SK-N-SH treated with all-trans-retinoic acid at 6 μM for 48 hours (cell line): ENCODE measurements at regions not wholly inside any gene's neighbourhood (a gene's known extent, or its start where the extent isn't known, plus 50 kb on each side); places are given as distances from the start of the nearest gene placed in this dataset.

Experiments used
- ATAC-seq: fragments of 200-7000 bp; cut with Tn5 transposase; 3 replicates; pipeline ENCODE4 v1.9.1; 2020; ENCODE audit warnings: mild to moderate bottlenecking, moderate library complexity
- ARNTL ChIP-seq: fragments of 450-650 bp; formaldehyde crosslinking; IDR thresholded peaks from 2 replicates; pipeline ENCODE4 v1.5.0; 2020; ENCODE audit warnings: low read depth, mild to moderate bottlenecking, moderate library complexity, borderline replicate concordance
- BACH2 ChIP-seq: fragments of 250-450 bp; sonication (Bioruptor Pico); IDR thresholded peaks from 2 replicates; pipeline ENCODE4 v1.9.0; 2021; ENCODE audit warnings: mild to moderate bottlenecking, borderline replicate concordance
- CSDC2 ChIP-seq: fragments of 250-450 bp; sonication (Bioruptor Pico); IDR thresholded peaks from 2 replicates; pipeline ENCODE4 v1.5.0; 2020; ENCODE audit warnings: mild to moderate bottlenecking, moderate library complexity
- ESRRG ChIP-seq: fragments of 250-450 bp; sonication (Bioruptor Pico); IDR thresholded peaks from 2 replicates; pipeline ENCODE4 v1.6.1; 2021; ENCODE audit warnings: mild to moderate bottlenecking
- GLIS3 ChIP-seq: fragments of 250-450 bp; sonication (Bioruptor Pico); IDR thresholded peaks from 2 replicates; pipeline ENCODE4 v1.5.0; 2020; ENCODE audit warnings: mild to moderate bottlenecking, moderate library complexity
- ISL1 ChIP-seq: fragments of 250-450 bp; sonication (Bioruptor Pico); IDR thresholded peaks from 2 replicates; pipeline ENCODE4 v2.1.2; 2022; ENCODE audit warnings: mild to moderate bottlenecking, moderate library complexity
- OSR1 ChIP-seq: fragments of 250-450 bp; sonication (Bioruptor Pico); IDR thresholded peaks from 2 replicates; pipeline ENCODE4 v1.8.0; 2022; ENCODE audit warnings: moderate library complexity, mild to moderate bottlenecking, inconsistent platforms
- PPARA ChIP-seq: fragments of 250-450 bp; sonication (Bioruptor Pico); IDR thresholded peaks from 2 replicates; pipeline ENCODE4 v1.5.0; 2020; ENCODE audit warnings: mild to moderate bottlenecking, borderline replicate concordance
- RARB ChIP-seq: fragments of 250-450 bp; sonication (Bioruptor Pico); IDR thresholded peaks from 2 replicates; pipeline ENCODE4 v1.8.0; 2021; ENCODE audit warnings: mild to moderate bottlenecking, moderate library complexity
- SNAI2 ChIP-seq: fragments of 250-450 bp; sonication (Bioruptor Pico); IDR thresholded peaks from 2 replicates; pipeline ENCODE4 v1.5.0; 2020; ENCODE audit warnings: mild to moderate bottlenecking, moderate library complexity
- TCF4 ChIP-seq: fragments of 250-450 bp; sonication (Bioruptor Pico); IDR thresholded peaks from 2 replicates; pipeline ENCODE4 v1.8.0; 2021; ENCODE audit warnings: mild to moderate bottlenecking, moderate library complexity, borderline replicate concordance
- TOX ChIP-seq: fragments of 250-450 bp; sonication (Bioruptor Pico); IDR thresholded peaks from 2 replicates; pipeline ENCODE4 v1.8.0; 2021; ENCODE audit warnings: mild to moderate bottlenecking, moderate library complexity, borderline replicate concordance
- ZC3H10 ChIP-seq: fragments of 250-450 bp; sonication (Bioruptor Pico); IDR thresholded peaks from 2 replicates; pipeline ENCODE4 v1.5.1; 2021; ENCODE audit warnings: mild to moderate bottlenecking, moderate library complexity
- ZFP3 ChIP-seq: fragments of 250-450 bp; sonication (Bioruptor Pico); IDR thresholded peaks from 2 replicates; pipeline ENCODE4 v1.5.0; 2020; ENCODE audit warnings: mild to moderate bottlenecking, moderate library complexity
- ZFP30 ChIP-seq: fragments of 450-650 bp; formaldehyde crosslinking; IDR thresholded peaks from 2 replicates; pipeline ENCODE4 v1.5.0; 2022; ENCODE audit warnings: mild to moderate bottlenecking, moderate library complexity
- ZNF70 ChIP-seq: fragments of 450-650 bp; formaldehyde crosslinking; IDR thresholded peaks from 2 replicates; pipeline ENCODE4 v1.5.0; 2020; ENCODE audit warnings: mild to moderate bottlenecking, moderate library complexity
- ZNF8 ChIP-seq: fragments of 450-650 bp; formaldehyde crosslinking; IDR thresholded peaks from 2 replicates; pipeline ENCODE4 v1.5.0; 2020; ENCODE audit warnings: mild to moderate bottlenecking, moderate library complexity
- TF ChIP-seq, protein P1 (sequence below): fragments of 250-450 bp; sonication (Bioruptor Pico); IDR thresholded peaks from 2 replicates; pipeline ENCODE4 v1.5.1; 2020; ENCODE audit warnings: low read depth, mild to moderate bottlenecking, moderate library complexity
- TF ChIP-seq, protein P2 (sequence below): fragments of 250-450 bp; sonication (Bioruptor Pico); IDR thresholded peaks from 2 replicates; pipeline ENCODE4 v1.5.0; 2020; ENCODE audit warnings: mild to moderate bottlenecking, moderate library complexity
- TF ChIP-seq, protein P3 (sequence below): fragments of 250-450 bp; sonication (Bioruptor Pico); IDR thresholded peaks from 2 replicates; pipeline ENCODE4 v1.8.0; 2021; ENCODE audit warnings: low read depth, mild to moderate bottlenecking, moderate library complexity, borderline replicate concordance
- TF ChIP-seq, protein P4 (sequence below): fragments of 250-450 bp; sonication (Bioruptor Pico); IDR thresholded peaks from 2 replicates; pipeline ENCODE4 v1.5.1; 2021; ENCODE audit warnings: mild to moderate bottlenecking, moderate library complexity

DNA sequence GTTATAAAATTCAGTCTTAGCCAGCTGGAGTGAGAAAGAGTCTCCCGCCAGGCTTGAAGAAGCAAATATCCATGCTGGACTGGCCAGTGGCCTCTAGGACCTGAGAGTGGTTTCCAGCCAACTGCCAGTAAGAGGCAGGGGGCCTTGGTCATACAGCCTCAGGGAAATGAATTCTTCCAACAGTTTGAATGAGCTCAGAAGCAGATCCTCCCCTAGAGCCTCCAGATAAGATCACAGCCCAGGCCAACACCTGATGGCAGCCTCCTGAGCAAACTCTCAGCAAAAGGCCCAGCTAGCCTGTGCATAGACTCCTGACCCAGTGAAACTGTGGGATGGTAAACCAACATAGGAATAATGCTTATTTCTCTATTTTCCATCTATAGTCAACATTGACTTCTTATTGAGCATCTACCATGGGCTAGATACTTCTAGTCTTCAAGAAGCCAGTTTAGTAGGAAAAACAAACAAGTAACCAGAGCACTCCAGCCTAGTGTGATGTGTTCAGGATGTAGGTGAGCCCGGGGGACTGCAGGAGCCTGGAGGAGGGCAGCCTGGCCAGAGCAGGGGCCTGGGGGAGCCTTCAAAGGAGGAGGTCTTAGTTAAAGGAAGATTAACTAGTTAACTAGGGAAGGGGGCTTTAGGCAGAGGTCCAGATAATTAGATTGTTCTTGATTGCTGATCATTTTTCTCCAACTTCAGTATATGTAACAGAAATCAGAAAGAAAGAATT is 115.4 kb upstream of the ADO start:
- TF ChIP-seq TOX (no peak), ESRRG (CRISPR knock-in tag) (no peak), GLIS3 (CRISPR knock-in tag) (no peak), TCF4 (CRISPR knock-in tag) (no peak), ARNTL (CRISPR knock-in tag) (no peak), ISL1 (CRISPR knock-in tag) (no peak), ZC3H10 (CRISPR knock-in tag) (no peak), ZFP3 (no peak), ZNF8 (CRISPR knock-in tag) (no peak), RARB (CRISPR knock-in tag) (no peak), BACH2 (CRISPR knock-in tag) (no peak), ZFP30 (CRISPR knock-in tag) (no peak), SNAI2 (CRISPR knock-in tag) (no peak), CSDC2 (CRISPR knock-in tag) (no peak)
- TF ChIP-seq, protein P1, sequence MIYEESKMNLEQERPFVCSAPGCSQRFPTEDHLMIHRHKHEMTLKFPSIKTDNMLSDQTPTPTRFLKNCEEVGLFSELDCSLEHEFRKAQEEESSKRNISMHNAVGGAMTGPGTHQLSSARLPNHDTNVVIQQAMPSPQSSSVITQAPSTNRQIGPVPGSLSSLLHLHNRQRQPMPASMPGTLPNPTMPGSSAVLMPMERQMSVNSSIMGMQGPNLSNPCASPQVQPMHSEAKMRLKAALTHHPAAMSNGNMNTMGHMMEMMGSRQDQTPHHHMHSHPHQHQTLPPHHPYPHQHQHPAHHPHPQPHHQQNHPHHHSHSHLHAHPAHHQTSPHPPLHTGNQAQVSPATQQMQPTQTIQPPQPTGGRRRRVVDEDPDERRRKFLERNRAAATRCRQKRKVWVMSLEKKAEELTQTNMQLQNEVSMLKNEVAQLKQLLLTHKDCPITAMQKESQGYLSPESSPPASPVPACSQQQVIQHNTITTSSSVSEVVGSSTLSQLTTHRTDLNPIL: no peak
- TF ChIP-seq, protein P2, sequence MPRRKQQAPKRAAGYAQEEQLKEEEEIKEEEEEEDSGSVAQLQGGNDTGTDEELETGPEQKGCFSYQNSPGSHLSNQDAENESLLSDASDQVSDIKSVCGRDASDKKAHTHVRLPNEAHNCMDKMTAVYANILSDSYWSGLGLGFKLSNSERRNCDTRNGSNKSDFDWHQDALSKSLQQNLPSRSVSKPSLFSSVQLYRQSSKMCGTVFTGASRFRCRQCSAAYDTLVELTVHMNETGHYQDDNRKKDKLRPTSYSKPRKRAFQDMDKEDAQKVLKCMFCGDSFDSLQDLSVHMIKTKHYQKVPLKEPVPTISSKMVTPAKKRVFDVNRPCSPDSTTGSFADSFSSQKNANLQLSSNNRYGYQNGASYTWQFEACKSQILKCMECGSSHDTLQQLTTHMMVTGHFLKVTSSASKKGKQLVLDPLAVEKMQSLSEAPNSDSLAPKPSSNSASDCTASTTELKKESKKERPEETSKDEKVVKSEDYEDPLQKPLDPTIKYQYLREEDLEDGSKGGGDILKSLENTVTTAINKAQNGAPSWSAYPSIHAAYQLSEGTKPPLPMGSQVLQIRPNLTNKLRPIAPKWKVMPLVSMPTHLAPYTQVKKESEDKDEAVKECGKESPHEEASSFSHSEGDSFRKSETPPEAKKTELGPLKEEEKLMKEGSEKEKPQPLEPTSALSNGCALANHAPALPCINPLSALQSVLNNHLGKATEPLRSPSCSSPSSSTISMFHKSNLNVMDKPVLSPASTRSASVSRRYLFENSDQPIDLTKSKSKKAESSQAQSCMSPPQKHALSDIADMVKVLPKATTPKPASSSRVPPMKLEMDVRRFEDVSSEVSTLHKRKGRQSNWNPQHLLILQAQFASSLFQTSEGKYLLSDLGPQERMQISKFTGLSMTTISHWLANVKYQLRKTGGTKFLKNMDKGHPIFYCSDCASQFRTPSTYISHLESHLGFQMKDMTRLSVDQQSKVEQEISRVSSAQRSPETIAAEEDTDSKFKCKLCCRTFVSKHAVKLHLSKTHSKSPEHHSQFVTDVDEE: no peak
- TF ChIP-seq, protein P3, sequence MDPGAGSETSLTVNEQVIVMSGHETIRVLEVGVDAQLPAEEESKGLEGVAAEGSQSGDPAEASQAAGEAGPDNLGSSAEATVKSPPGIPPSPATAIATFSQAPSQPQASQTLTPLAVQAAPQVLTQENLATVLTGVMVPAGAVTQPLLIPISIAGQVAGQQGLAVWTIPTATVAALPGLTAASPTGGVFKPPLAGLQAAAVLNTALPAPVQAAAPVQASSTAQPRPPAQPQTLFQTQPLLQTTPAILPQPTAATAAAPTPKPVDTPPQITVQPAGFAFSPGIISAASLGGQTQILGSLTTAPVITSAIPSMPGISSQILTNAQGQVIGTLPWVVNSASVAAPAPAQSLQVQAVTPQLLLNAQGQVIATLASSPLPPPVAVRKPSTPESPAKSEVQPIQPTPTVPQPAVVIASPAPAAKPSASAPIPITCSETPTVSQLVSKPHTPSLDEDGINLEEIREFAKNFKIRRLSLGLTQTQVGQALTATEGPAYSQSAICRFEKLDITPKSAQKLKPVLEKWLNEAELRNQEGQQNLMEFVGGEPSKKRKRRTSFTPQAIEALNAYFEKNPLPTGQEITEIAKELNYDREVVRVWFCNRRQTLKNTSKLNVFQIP (CRISPR knock-in tag): no peak
- TF ChIP-seq, protein P4, sequence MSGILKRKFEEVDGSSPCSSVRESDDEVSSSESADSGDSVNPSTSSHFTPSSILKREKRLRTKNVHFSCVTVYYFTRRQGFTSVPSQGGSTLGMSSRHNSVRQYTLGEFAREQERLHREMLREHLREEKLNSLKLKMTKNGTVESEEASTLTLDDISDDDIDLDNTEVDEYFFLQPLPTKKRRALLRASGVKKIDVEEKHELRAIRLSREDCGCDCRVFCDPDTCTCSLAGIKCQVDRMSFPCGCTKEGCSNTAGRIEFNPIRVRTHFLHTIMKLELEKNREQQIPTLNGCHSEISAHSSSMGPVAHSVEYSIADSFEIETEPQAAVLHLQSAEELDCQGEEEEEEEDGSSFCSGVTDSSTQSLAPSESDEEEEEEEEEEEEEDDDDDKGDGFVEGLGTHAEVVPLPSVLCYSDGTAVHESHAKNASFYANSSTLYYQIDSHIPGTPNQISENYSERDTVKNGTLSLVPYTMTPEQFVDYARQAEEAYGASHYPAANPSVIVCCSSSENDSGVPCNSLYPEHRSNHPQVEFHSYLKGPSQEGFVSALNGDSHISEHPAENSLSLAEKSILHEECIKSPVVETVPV: no peak
- ATAC-seq: no peak

DNA sequence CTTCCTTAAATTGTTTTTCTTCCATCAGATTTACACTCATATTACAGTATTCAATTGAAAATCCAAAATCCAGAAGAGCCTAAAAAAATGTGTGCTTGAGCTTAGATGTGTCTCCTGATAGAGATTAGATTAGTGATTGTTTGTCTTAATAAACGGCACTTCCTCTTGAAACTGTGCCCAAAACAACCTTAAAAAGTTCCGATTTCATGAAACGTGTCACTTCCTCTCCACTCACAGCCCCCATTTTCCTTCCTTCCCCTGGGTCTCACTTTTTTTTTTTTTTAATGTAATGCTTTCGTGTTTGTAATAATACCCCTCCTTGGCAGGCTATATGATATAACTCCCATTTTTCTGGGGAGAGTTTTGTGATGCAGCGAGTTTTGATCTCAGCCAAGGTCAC is 114.8 kb upstream of the ADO start:
- no peak for TF ChIP-seq ISL1 (CRISPR knock-in tag)
- TF ChIP-seq ZNF70 (CRISPR knock-in tag): no peak
- no peak for TF ChIP-seq OSR1 (CRISPR knock-in tag)
- TF ChIP-seq TOX: no peak
- TF ChIP-seq, protein P4: no peak
- TF ChIP-seq, protein P2: no peak
- TF ChIP-seq CSDC2 (CRISPR knock-in tag): no peak
- no peak for TF ChIP-seq BACH2 (CRISPR knock-in tag)
- no peak for TF ChIP-seq ARNTL (CRISPR knock-in tag)
- TF ChIP-seq RARB (CRISPR knock-in tag): no peak
- TF ChIP-seq GLIS3 (CRISPR knock-in tag): no peak
- TF ChIP-seq, protein P1: no peak
- TF ChIP-seq SNAI2 (CRISPR knock-in tag): no peak
- TF ChIP-seq ZC3H10 (CRISPR knock-in tag): no peak
- TF ChIP-seq ZFP3: no peak
- TF ChIP-seq PPARA: no peak
- TF ChIP-seq ZFP30 (CRISPR knock-in tag): no peak
- TF ChIP-seq TCF4 (CRISPR knock-in tag): no peak
- ATAC-seq: no peak
